Tongue (tissue), 1 donor: ENCODE measurements at regions not wholly inside any gene's neighbourhood (a gene's known extent, or its start where the extent isn't known, plus 50 kb on each side); places are given as distances from the start of the nearest gene placed in this dataset.

Experiments
- DNase-seq: peaks from one replicate; pipeline ENCODE4 v3.0.0-alpha.2; 2015

DNA sequence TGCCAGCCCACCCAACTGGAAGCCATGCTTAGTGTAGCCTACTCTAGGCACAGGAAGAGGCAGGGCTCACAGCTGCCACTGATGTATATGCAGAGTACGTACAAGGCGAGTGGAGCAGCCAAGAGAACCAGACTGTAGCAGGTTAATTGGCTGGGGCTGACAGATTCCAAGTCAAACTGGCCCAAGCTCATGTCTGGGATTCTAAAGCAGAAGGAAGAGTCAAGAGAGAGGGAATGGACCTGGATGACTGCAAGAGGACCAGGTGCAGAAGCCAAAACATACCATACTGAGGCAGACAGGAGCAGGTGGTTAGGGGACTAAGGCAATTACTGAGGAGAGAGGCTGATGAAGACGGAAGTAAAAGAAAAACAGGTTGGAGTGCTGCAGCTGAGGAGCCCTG lies 51.3 kb upstream of the LRRN2 start:
- DNase-seq: no peak

DNA sequence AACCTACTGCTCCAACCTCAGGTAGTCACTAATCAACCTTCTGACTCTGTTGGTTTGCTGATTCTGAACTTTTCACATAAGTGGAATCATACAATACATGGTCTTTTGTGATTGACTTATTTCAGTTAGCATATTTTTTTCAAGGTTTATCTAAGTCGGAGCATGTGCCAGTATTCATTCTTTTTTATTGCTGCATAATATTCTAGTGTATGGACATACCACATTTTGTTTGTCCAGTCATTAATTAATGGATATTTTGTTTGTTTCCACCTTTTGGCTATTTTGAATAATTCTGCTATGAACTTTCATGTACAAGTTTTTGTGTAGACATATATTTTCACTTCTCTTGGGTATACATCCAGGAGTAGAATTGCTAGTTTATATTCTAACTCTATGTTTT lies 53.0 kb upstream of the LRRN2 start:
- DNase-seq: no peak

DNA sequence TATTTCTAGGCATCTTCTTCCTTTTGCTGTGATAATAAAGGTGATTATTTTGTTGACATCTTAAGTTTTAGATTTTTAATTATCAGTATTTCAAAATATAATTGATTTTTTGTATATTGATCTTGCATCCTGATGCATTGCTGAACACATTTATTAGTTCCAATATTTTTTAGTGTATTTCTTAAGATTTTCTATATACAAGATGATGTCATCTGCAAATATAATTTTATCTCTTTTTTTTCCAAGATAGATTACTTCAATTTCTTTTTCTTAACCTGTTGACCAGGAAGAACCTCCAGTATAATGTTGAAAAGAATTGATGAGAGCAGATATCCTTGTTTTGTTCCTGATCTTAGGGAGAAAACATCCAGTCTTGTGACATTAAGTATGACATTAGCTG lies 54.8 kb upstream of the LRRN2 start:
- DNase-seq: no peak

DNA sequence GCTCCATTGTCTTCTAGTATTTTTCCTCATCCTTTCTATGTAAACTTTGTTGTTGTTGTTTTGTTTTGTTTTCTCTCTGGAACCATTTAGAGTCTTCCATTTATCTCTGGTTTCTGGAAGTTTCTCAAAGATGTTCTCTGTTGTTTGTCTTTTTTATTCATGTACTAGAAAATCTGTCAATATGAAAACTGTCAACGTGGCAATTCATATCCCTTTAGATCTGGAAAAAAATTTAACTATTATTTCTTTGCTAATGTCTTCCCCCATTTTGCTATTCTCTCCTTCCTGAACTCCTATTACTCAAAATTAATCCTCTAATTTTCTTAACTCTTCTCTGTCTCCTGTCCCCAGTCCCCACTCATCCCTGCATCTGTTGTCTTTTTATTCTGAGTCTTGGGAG lies 55.9 kb upstream of the LRRN2 start:
- DNase-seq: no peak

DNA sequence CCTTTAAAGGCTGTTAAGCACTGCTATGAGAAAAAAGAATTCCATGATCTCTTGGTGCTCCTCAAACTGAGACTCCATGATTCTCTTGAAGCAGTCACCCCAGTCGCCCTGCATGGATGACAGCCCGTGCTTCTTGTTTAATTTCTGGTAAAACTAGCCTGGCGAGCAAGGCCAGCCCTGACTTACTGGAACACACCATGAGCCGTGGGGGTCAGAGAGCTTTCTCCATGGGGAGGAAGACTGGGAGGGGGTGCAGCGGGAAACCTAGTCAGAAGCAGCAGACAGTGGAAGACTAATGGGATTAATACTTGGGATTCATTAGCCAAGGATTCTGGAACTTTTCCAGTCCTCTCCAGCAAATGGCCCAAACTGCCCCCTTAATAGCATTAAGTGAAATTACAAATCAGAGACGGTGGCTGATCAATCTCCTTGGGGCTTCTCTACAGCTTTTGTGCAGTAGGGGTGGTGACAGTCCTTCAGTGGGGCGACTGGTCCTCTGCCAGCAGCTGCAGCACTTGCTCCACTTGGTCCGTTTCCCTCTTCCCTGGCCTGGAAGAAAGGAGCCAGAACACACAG lies 57.2 kb upstream of the LRRN2 start:
- DNase-seq: no peak

DNA sequence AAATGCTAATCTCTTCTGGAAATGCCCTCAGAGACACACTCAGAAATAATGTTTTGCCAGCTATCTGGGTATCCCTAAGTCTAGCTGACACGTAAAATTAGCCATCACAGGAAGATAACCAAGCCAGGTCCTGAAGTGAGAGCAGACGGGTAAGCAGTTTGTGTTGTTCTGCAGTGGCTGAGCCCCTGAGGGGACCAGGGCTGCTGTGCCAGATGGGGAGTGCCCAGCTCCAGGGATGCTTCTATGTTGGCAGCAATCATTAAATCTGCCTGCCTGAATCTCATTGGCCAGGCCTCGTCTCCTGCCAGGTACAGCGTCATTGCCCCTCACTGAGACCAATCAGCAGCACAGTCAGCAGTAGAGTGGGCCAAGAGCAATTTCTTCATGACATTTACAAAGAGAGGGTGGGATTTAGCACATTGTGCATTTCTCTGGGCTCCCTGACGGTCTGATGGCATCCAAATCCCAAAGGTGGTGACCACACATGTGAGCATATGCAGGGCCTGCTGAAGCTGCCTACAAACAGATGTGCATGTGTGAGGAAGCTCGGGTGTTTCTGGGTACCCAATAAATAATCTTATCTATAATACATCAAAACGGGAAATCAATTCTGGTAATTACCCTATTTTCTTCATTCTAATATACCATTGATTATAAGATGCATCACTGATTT lies 58.7 kb upstream of the LRRN2 start:
- DNase-seq: no peak

DNA sequence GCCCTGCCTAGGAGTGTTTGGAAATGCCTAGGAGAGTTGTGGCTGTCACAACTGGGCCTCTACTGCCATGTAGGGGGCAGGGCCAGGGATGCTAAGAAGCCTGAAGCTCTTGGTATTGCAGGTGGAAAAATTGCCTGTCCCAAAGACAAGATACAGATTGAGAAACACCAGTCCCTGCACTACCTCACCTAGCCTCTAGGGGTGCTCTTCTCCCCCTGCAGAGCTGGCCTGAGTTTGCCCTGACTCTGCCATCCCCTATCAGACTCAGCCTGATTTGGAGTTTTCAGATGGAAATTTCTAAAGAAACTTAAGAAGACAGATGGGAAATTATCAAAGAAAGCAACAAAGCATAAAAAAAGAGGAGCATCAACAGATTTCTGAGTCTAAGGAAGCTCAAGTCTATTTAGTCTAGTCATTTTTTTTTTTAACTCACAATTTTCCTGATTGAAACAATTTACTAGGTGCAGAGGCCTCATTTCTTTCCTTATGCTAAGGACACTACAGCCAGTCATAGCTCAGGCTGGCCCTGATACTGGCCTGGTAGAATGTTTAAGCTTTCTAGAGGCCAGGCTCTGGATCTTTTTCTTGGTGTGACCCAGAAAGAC lies 61.4 kb upstream of the LRRN2 start:
- DNase-seq: peak; percentile 50

DNA sequence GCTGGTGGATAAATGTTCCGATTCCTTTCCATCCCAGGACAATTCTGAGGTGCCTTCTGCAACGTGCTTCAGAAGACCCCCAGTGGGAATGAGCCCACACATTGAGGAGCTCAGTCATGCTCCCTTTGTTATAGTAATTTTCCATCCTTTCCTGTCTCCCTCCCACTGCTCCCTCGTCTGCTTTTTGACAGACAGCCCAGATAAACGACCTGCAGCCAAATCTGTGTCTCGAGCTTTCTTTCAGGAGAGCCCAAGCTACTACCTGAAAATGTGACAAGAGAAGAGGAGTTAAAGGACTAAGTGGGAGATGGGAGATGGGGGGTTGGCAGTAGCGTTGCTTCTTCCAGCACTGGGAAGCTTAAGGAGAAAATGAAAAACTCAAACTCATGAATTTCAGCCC lies 65.9 kb upstream of the LRRN2 start:
- DNase-seq: no peak

DNA sequence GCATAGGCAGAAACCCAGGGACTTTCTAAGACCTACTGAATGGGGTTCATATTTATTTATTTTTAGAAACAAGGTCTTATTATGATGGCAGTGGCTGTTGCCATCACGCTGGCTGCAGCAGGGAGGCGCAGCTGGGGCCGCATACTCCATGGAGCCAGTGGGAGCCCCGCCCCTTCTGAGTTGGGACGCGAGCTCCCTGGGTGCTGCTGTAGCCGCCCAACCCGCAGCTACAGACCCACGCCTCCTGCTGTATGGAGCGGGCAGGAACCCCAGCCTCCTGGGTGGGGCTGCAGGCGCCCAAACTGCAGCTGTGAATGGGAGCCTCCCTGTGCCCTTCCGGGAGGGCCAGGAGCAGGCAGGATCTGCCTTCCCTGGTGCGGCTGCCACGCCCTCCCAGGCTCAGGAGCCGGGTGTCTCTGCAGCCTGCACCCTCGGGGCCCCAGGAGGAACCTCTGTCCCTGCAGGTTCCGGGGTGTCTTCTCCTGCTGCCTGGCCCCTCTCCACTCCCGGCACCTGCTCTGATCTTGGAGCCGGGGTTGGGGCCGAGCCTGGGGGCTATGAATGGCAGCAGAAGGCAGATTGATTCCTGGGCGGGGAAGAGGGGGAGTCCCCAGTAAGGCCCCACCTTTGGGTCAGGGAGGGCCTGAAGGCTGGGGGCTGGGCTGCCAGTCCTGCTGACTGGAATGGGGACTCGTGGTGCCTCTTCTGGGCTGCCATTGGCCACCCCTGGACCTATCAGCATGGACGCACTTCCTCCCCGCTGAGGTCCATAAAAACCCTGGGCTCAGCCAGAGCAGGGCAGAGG lies 66.5 kb upstream of the LRRN2 start:
- DNase-seq: no peak

DNA sequence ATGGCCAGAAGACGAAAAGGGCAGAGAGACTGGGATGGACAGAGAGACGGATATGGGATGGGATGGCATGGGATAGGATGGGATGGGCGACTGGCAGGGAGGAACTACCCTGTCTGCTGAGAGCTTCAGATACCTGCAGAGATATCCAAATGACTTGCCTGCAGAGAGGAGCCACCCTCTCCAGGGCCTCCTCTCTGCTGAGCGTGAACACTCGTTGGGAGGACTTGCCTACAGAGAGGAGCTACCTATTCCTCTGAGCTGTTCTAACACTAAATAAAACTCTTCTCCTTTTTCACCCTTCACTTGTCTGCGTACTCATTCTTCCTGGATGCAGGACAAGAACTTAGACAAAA lies 67.1 kb upstream of the LRRN2 start:
- DNase-seq: no peak

DNA sequence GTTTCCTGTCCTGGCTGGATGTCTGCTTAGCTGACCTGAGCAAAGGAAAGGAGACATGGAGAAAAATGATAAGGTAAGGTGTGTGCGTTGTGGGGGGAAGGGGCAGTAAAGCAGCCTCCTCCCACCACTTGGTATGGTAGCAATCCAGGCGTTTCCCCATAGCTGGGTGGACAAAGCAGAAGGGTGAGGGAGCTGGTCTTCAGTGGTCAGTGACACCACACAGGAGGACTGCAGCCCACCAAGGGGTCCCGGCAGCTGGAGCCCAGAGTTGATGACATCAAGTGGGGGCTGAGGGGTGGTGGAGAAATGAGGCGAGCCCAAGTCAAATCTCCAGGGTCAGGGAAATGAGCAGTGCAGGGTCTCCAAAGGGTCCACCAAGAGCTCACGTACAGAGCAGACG lies 69.3 kb upstream of the LRRN2 start:
- no peak for DNase-seq

DNA sequence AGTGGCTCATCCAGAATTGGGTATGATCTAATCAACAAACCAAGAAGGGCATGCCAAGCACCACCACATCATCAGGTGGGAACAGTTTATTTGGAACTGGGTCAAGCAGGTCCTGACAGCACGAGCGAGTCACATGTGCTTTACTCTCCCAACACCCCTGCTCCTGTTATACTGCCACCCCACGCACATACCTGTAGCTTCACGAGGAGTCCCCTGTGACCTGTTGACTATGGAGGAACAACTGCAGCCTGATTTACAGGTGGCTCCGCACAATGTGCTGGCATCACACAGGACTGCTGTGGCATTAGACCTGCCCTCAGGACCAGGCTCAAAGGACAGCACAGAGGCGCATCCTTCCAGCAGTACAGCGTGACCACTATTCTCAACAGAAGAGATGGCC lies 70.8 kb upstream of the LRRN2 start:
- DNase-seq: no peak

DNA sequence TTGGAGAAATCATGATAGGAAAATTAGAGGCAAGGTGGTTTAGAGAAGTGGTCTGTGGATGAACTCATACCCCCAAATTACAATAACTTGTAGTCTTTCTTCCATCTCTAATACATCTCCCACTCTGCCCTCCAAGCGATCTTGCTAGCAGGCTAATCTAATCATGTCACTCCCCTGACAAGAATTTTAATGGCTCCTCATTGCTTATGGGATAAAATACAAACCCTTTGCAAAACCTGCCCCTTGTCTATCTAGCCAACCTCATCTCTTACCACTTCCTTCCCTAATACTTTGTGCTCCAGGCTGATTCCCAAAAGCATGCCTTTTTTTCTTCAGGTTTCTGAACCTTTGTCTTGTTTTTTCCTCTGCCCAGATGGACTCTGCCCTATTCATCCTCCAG lies 71.3 kb upstream of the LRRN2 start:
- DNase-seq: no peak

DNA sequence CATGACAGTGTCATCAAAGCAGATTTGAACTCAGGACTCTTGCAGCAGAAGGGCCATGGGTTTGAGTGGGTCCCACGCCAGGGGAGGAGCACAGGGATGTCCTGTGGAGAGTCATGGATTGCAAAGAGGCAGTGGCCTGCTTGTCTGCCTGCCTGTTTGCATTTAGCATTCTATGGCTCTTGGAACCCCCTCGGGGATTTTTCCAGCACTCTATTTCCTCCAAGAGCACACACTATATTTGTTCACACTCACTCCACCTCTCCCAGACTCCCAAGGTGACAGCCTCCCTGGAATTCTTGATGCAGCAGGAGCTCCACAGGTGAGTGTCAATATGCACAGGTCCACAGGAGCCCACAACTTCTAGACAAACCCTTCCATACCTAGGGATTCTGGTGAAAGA lies 73.1 kb upstream of the LRRN2 start:
- no peak for DNase-seq

DNA sequence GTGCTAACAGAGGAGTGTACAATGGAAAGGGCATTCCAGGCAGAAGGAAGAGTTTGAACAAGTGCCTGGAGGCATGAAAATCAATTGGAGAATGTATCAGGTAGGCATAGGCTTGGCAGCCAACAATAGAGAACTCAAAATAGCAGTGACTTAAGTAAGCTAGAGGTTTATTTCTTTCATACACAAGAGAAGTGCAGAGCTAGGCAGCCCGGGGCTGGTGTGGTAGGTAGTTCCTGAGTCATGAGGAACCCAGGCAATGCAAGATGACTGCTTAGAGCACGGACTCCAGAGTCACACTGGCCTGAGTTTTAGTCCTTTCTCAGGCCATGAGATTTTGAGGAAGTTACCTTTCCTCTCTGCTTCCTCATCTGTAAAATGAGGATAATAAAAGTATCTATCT lies 74.8 kb upstream of the LRRN2 start:
- no peak for DNase-seq

DNA sequence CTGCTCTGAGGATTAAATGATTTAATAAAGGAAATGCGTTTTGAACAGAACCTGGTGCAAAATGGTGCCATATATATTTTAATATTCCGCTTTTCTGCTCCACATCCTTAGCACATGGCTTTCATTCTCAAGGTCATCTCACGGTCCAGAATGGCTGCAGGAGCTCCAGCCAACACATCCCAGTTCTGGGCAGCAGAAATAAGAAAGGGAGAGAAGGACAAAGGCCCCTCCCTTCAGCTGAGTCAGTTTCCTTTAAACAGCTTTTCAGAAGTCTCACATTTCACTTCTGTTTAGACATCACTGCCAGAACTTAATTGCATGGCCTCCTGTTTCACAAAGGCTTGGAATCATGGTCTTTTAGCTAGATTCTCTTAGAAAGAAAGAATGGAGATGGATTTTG lies 75.2 kb upstream of the LRRN2 start:
- no peak for DNase-seq

DNA sequence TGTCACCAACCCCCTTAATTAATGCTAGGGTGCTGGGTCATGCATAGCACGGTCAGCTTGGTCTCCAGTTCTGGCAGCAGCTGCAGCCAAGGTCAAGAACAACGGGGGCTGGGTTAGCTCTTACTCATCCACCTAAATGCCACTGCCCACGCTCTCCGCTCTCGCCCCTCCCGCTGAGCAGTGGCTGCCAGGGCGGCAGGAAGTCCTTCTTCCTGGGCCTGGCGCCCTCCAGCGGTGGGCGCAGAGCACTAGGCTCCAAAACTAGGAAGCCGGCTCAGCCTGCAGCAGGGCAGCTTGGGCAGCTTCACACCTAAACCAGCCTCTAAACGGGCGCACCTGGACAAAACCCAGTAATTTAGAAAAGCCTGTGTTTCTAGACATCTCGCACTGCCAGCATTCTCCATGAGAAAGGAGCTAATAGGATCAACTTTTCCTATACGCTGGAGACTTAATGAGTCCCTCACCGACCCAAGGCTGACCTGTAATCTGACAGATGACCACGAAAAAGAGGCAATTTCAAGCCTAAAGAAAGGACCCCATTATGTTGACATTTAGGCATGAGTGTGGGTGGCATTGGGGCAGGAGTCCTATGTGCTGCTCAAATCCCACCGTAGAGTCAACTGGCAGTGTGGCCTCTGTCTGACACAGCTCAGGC lies 78.4 kb upstream of the LRRN2 start:
- DNase-seq: peak; percentile 76

DNA sequence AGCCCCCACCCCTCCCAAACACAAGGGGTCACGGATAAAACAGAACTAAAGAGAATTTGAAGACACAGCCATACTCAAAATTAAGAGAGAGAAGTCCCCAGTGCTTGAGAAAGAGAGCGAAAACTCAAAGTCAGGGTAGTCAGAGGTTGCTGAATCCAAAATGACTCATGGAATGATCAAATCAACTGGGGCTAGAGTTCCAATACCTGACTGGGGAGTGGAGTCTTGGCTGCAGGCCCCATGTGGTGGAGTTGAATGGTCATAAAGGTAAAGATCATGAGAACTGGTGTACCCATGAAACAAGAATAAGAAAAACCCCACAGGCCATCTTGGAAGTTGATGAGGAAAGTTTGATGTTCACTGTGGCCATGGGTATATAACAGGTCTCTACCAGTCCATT lies 84.5 kb upstream of the LRRN2 start:
- DNase-seq: no peak

DNA sequence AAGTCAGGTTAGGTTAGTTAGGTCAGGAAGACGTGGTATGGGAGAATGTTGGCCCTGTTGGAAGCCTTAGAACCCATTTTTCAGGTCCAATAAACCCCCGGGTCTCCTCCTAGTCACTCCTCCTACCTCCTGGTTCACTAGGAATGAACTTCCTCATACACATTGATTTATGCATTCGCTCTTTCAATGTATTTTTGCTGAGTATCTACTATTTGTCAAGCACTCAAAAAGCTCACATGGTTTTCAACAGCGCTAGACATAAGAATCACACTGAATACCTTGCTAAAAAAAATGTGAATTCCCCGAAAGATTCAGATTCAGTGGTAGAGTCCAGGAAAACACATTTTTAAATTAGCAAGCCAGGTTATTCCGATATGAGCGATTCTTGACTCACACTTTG lies 85.8 kb upstream of the LRRN2 start:
- DNase-seq: no peak

DNA sequence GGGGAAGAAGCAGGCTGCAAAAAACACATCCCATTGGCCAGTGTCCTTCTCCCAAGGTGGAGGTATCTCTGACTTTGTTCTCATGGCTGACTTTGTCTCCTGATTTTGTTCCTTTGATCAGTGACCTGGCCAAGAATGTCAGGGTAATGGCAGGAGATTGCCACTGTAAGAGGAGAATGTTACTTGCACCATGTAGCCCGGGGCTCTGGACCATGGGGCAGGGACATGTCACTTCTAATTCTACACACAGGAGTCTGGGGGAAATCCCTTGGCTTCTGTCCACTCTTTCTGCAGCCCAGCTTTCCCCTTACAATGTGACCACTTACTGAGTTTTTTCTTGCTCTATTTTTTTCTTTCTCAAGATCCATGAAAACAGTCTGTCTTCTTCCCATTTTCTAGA lies 87.7 kb upstream of the LRRN2 start:
- DNase-seq: peak; percentile 25

DNA sequence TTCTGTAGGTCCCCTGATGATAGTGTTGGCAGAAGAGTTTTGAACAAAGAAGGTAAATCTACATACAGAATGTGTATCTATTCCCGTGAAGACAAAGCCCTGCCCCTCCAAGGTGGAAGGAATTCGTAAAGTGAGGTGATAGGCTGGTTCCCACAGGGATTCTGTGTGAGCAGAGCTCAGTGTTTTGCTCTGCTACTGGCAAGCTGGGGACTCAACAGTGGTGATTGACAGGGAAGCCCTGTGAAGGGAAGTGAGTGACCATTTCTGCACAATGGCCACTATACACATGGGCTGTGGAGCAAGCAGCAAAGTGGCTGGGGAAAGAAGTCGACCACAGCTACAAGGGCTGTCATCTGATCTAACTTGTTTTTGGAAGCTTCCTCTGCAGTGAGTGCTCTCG lies 90.0 kb upstream of the LRRN2 start:
- DNase-seq: no peak

DNA sequence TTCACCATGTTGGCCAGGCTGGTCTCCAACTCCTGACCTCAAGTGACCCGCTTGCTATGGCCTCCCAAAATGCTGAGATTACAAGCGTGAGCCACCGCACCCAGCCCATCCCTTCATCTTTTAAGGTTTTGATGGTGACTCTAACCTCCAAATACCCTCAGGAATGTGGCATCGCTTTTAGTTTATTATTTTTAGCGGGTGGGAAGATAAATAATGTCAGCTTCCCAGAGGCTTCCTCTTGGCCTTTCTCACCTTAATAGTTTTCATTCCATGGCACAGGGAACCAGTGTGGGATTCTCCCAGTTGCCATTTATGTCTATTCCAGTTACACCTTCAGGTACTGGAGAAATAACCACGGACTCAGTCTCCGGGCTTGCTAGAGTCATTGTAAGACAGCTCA lies 92.1 kb upstream of the LRRN2 start:
- no peak for DNase-seq

DNA sequence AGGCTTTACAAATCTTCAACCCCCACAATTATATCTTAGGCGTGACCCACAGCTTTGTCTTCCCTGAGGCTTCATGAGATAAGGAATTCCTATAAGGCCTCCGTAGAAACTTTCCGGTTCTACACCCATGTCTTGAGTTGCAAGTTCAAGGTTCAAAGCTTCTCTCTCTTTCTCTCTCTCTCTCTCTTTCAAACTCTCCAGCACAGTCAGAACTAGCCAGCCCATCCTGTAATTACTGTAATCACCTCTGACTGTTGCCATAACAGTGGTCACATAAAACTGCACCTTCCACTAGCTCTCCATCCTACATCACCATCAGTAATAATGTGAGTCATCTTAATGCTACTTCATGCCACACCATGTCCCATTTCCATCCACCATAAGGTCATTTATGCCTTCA lies 90.0 kb upstream of the NFASC start:
- no peak for DNase-seq
